ENCODE measurements at regions not wholly inside any gene's neighbourhood (a gene's known extent, or its start where the extent isn't known, plus 50 kb on each side); places are given as distances from the start of the nearest gene placed in this dataset.
"Not testable (repeated sequence)": the region's sequence is repeated elsewhere in the genome, so short reads cannot be mapped to it uniquely, and the experiment has no call there.

- Mint-ChIP-seq H3K4me1 (no peaks in the 10 kb centered on the region), H3K36me3 (no peaks in the 10 kb centered on the region), H3K27me3 (no peaks in the 10 kb centered on the region), H3K4me3 (no peak overlapping the region), H3K27ac (no peak overlapping the region), H3K9me3 (peaks cover 0 to 4% (median 3%) of the 10 kb centered on the region in 3 donors)
Observed at GRCh38 chr16:63880948-63881347, 1240.9 kb downstream of the CDH11 start.

- Mint-ChIP-seq H3K27me3 (no peaks in the 10 kb centered on the region), H3K4me1 (no peaks in the 10 kb centered on the region), H3K9me3 (peaks cover 2 to 12% (median 7%) of the 10 kb centered on the region in 3 donors), H3K27ac (no peak overlapping the region), H3K36me3 (no peaks in the 10 kb centered on the region), H3K4me3 (no peak overlapping the region)
Observed at GRCh38 chr16:63877401-63877800, 1244.5 kb downstream of the CDH11 start.

- Mint-ChIP-seq H3K36me3 (no peaks in the 10 kb centered on the region), H3K27me3 (no peaks in the 10 kb centered on the region), H3K4me3 (no peak overlapping the region), H3K9me3 (peaks cover 2 to 12% (median 7%) of the 10 kb centered on the region in 3 donors), H3K4me1 (no peaks in the 10 kb centered on the region), H3K27ac (no peak overlapping the region)
Observed at GRCh38 chr16:63876103-63876502, 1245.8 kb downstream of the CDH11 start.

- H3K9me3 Mint-ChIP-seq, H3K27me3 Mint-ChIP-seq, H3K36me3 Mint-ChIP-seq, H3K4me1 Mint-ChIP-seq, H3K4me3 Mint-ChIP-seq, H3K27ac Mint-ChIP-seq: not testable (repeated sequence)
Observed at GRCh38 chr16:63860700-63861099, 1261.2 kb downstream of the CDH11 start.

GRCh38 chr16:63856537-63856936, 1265.3 kb downstream of the CDH11 start:
- Mint-ChIP-seq H3K4me1 (no peaks in the 10 kb centered on the region), H3K27ac (no peak overlapping the region), H3K36me3 (no peaks in the 10 kb centered on the region), H3K27me3 (no peaks in the 10 kb centered on the region), H3K9me3 (peaks cover 0 to 5% (median 3%) of the 10 kb centered on the region in 3 donors), H3K4me3 (no peak overlapping the region)

- Mint-ChIP-seq H3K4me3 (no peak overlapping the region), H3K27me3 (no peaks in the 10 kb centered on the region), H3K9me3 (peaks cover 0 to 21% (median 0%) of the 10 kb centered on the region in 3 donors), H3K36me3 (no peaks in the 10 kb centered on the region), H3K4me1 (no peaks in the 10 kb centered on the region), H3K27ac (no peak overlapping the region)
Observed at GRCh38 chr16:63850979-63851378, 1270.9 kb downstream of the CDH11 start.

GRCh38 chr16:63841271-63841670, 1280.6 kb downstream of the CDH11 start:
- Mint-ChIP-seq H3K4me1 (no peaks in the 10 kb centered on the region), H3K9me3 (peaks cover 5 to 37% (median 9%) of the 10 kb centered on the region in 3 donors), H3K27me3 (no peaks in the 10 kb centered on the region), H3K4me3 (no peak overlapping the region), H3K36me3 (no peaks in the 10 kb centered on the region), H3K27ac (no peak overlapping the region)

- Mint-ChIP-seq H3K27me3 (no peaks in the 10 kb centered on the region), H3K27ac (no peak overlapping the region), H3K9me3 (peaks cover 6 to 15% (median 8%) of the 10 kb centered on the region in 3 donors), H3K4me3 (no peak overlapping the region), H3K4me1 (no peaks in the 10 kb centered on the region), H3K36me3 (no peaks in the 10 kb centered on the region)
Observed at GRCh38 chr16:63830061-63830460, 1291.8 kb downstream of the CDH11 start.

- no peaks in the 10 kb centered on the region for H3K4me1 Mint-ChIP-seq
Observed at GRCh38 chr16:63822818-63823217, 1299.0 kb downstream of the CDH11 start.

GRCh38 chr16:63816276-63816675, 1305.6 kb downstream of the CDH11 start:
- H3K36me3 Mint-ChIP-seq: no peaks in the 10 kb centered on the region

More at GRCh38 chr16:63822818-63823217, 1299.0 kb downstream of the CDH11 start:
- Mint-ChIP-seq H3K27me3 (no peaks in the 10 kb centered on the region), H3K27ac (no peak overlapping the region), H3K9me3 (peaks cover 4 to 8% (median 6%) of the 10 kb centered on the region in 3 donors), H3K4me3 (no peak overlapping the region), H3K36me3 (no peaks in the 10 kb centered on the region)

GRCh38 chr16:63813862-63814261, 1308.0 kb downstream of the CDH11 start:
- Mint-ChIP-seq H3K36me3 (no peaks in the 10 kb centered on the region), H3K27ac (peak overlapping the region in 1 of 3 donors; percentile 41), H3K9me3 (peaks cover 0 to 5% (median 4%) of the 10 kb centered on the region in 3 donors), H3K4me3 (no peak overlapping the region), H3K27me3 (no peaks in the 10 kb centered on the region), H3K4me1 (no peaks in the 10 kb centered on the region)

More at GRCh38 chr16:63816276-63816675, 1305.6 kb downstream of the CDH11 start:
- Mint-ChIP-seq H3K4me1 (no peaks in the 10 kb centered on the region), H3K27me3 (no peaks in the 10 kb centered on the region), H3K4me3 (no peak overlapping the region), H3K27ac (no peak overlapping the region), H3K9me3 (peaks cover 4 to 7% (median 4%) of the 10 kb centered on the region in 3 donors)

- Mint-ChIP-seq H3K4me3 (no peak overlapping the region), H3K4me1 (no peaks in the 10 kb centered on the region)
Observed at GRCh38 chr16:63808730-63809129, 1313.1 kb downstream of the CDH11 start.

GRCh38 chr16:63806794-63807506, 1314.9 kb downstream of the CDH11 start:
- Mint-ChIP-seq H3K4me1 (no peaks in the 10 kb centered on the region), H3K27me3 (no peaks in the 10 kb centered on the region)

More at GRCh38 chr16:63808730-63809129, 1313.1 kb downstream of the CDH11 start:
- Mint-ChIP-seq H3K36me3 (no peaks in the 10 kb centered on the region), H3K9me3 (peaks cover 0 to 5% (median 0%) of the 10 kb centered on the region in 3 donors), H3K27ac (no peak overlapping the region), H3K27me3 (no peaks in the 10 kb centered on the region)

GRCh38 chr16:63804126-63804525, 1317.7 kb downstream of the CDH11 start:
- no peaks in the 10 kb centered on the region for H3K27me3 Mint-ChIP-seq
- no peaks in the 10 kb centered on the region for H3K4me1 Mint-ChIP-seq
- H3K36me3 Mint-ChIP-seq: no peaks in the 10 kb centered on the region
- H3K27ac Mint-ChIP-seq: no peak overlapping the region
- H3K4me3 Mint-ChIP-seq: no peak overlapping the region
- peaks cover 0 to 4% (median 0%) of the 10 kb centered on the region in 3 donors for H3K9me3 Mint-ChIP-seq

More at GRCh38 chr16:63806794-63807506, 1314.9 kb downstream of the CDH11 start:
- Mint-ChIP-seq H3K36me3 (no peaks in the 10 kb centered on the region), H3K4me3 (no peak overlapping the region), H3K27ac (no peak overlapping the region), H3K9me3 (peaks cover 0 to 5% (median 0%) of the 10 kb centered on the region in 3 donors)

- Mint-ChIP-seq H3K27ac (no peak overlapping the region), H3K27me3 (no peaks in the 10 kb centered on the region), H3K4me1 (no peaks in the 10 kb centered on the region), H3K4me3 (no peak overlapping the region), H3K9me3 (peaks cover 5 to 10% (median 5%) of the 10 kb centered on the region in 3 donors), H3K36me3 (no peaks in the 10 kb centered on the region)
Observed at GRCh38 chr16:63789603-63790002, 1332.3 kb downstream of the CDH11 start.

GRCh38 chr16:63787014-63787413, 1334.8 kb downstream of the CDH11 start:
- Mint-ChIP-seq H3K4me3 (no peak overlapping the region), H3K36me3 (no peaks in the 10 kb centered on the region), H3K9me3 (peaks cover 5 to 13% (median 8%) of the 10 kb centered on the region in 3 donors), H3K4me1 (no peaks in the 10 kb centered on the region), H3K27me3 (no peaks in the 10 kb centered on the region), H3K27ac (no peak overlapping the region)
